ENCODE measurements at regions not wholly inside any gene's neighbourhood (a gene's known extent, or its start where the extent isn't known, plus 50 kb on each side); places are given as distances from the start of the nearest gene placed in this dataset.
"Not testable (repeated sequence)": the region's sequence is repeated elsewhere in the genome, so short reads cannot be mapped to it uniquely, and the experiment has no call there.

DNA sequence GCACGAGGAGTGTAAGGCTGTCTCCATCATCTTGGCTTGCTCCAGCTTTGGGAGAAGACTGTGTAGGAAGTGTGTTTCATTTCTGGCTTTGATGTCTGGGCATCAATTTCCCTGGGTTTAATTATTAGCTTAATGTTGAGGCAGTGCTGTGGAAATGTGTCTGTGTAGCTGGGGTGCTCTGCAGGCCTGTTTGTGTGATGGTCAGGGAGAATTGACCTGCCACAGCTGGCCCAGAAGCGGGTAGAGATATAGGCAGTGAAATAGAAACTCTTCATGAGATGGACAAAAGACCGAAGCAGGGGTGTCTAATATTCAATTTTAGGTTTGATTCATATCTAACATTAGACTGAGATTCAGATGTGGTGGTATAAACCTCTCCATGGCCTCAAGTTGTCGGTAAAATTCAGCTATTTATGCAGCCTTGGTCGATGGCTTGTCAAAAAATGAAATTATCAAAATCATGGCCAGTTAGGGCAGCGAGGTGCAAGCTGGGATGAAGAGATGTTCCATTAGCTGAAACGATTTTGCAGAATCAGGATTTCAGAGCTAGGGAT lies 95.3 kb upstream of the SNX9 start:
- no peak for DNase-seq (ENCODE audit: low read depth in 2 of 2)

DNA sequence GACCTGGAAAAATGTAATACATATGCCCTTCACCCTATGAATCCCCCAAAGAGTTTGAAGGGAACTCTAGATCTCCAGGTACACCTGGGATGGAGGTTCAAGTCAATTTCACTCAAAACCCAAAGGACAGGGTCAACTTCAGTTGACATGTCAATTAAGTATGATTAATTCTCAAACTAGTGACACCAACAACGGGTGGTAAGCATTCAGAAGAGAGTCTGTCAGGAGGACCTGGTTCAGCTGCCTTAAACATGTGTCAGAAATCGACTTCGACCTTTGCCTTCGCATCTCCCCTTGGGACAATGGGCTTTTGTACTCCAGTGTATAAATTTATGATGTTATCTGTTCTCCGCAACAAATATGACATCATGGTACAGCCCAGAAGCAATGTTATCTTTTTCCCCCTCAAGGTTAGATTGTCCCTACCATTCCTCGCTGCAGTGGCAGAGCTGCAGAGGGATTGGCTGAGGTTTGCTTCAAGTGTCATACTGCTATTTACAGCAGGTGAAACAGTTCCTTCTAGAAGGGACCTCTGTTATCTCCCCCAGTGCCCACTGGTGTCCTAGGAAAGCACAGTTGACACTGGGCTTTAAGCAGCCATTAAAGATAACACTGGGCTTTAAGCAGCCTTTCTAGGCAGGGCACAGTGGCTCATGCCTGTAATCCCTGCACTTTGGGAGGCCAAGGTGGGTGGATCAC lies 94.7 kb upstream of the SNX9 start:
- DNase-seq (ENCODE audit: low read depth in 2 of 2): no peak

DNA sequence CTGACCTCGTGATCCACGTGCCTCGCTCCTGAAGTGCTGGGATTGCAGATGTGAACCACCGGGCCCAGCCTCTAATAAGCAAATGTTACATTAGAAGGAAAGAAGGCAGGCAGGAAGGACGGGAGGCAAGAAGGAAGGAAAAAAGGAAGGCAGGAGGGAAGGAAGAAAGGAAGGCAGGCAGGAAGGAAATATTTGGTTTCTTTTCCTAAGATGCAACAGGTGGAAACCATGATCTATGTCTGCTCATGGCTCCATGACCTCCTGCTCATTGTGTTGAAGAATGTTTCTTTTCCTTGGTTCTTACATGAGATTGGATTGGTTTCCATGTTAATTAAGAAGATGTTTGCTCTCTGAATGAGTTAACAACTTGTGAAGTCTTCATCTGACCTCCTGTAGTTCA lies 91.8 kb upstream of the SNX9 start:
- DNase-seq (ENCODE audit: low read depth in 2 of 2): no peak

DNA sequence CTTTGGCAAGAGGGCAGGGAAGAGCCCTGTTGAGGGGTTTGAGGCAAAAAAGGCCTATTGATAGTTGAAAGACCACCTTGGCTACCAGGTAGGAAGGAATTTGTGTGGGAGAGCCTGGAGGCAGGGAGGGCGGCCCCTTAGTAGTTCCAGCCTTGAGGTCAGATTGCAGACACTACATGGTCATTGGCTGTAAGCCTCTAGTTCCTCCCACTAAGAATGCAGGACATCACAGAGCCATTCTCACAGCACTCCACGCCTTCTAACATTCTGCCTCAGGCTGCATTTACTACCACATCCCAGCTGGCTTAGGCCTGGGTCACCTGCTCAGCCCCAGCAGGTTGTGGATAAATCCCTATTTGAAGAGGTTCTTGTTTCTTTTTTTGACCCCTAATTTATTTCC lies 91.0 kb upstream of the SNX9 start:
- DNase-seq (ENCODE audit: low read depth in 2 of 2): no peak

DNA sequence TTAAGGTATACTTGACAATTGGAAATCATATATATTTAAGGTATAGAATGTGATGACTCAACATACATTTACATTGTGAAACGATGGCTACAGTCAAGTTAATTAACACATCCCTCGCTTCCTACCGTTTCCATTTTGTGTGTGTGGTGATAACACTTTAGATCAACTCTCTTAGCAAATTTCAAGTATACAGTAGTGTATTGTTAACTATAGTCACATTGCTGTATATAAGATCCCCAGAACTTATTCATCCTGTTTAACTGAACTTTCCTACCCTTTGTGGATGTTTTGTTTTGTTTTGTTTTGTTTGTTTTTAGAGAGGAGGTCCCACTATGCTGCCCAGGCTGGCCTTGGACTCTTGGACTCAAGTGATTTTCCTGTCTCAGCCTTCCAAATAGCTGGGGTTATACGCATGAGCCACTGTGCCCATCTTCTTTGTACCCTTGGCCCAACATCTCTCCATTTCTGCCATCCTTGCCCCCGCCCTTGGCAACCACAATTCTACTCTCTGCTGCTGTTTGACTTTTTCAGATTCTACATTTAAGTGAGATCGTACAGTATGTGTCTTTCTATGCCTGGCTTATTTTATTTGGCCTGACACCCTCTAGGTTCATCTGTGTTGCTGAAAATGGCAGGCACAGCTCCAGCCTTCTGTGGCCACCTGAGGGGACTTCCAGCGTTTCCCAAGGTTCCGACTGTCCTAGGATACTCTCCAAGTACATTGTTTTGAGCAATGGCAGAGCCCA lies 90.5 kb upstream of the SNX9 start:
- DNase-seq (ENCODE audit: low read depth in 2 of 2): no peak

DNA sequence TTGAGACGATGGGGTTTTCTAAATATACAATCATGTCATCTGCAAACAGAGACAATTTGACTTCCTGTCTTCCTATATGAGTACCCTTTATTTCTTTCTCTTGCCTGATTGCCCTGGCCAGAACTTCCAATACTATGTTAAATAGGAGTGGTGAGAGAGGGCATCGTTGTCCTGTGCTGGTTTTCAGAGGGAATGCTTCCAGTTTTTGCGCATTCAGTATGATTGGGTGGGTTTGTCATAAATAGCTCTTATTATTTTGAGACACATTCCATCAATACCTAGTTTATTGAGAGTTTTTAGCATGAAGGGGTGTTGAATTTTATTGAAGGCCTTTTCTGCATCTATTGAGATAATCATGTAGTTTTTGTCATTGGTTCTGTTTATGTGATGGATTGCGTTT lies 86.5 kb upstream of the SNX9 start:
- DNase-seq (ENCODE audit: low read depth in 2 of 2): not testable (repeated sequence)

DNA sequence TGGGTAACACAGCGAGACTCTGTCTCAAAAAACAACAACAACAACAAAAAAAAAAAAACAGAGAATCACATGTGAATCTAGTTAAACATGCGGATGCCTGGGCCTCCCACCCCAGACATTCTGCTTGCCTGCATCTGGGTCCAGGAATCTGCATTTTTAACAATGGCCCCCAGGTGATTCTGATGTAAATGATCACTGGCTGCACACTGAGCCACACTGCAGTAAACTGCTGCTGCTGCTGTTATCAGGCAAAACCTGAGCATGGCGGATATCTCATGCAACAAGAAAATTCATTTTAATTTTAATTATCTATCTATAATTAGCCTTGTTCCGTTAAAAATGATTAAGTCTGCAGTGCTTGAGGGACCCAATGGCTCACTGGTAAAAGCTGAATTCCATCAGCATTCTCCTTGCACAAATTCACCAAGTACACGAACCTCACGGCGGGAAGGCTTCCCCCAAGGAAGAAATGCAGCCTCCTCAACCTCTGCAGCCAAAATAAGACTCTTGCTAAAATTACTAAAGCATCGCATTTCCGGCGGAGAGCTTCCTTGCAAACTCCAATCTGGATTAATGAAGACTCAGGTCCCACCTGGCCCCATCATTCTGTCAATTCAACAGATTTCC lies 81.6 kb upstream of the SNX9 start:
- no peak for DNase-seq (ENCODE audit: low read depth in 2 of 2)

DNA sequence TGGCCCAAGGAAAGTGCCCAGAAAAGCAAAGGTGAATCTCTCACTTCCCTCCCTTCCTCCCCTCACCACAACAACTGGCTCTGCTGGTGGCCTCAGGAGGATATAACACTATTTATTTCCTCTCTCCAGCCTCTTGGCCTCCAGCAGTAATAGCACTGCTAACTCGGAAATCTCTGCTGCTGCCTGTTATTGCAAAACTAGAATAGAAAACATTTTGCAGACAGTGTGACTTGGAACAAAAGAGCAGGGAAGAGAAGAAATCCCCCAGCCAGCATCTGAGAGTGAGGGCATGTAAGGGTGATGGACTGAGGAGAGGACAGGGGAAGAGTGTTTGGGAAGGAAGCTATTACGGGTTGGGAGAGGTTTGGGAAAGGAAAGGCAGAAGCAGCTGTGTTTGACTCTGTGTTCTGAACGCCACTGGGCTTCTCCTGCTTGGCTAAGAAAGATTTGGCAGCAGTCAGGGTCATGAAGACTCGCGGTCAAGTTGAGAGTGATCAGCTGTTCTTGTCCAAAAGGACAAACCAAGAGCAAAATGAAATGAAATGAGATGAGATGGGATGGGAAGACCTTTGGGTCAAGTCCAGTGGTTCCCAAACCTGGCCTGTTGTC lies 81.0 kb upstream of the SNX9 start:
- DNase-seq (ENCODE audit: low read depth in 2 of 2): no peak

DNA sequence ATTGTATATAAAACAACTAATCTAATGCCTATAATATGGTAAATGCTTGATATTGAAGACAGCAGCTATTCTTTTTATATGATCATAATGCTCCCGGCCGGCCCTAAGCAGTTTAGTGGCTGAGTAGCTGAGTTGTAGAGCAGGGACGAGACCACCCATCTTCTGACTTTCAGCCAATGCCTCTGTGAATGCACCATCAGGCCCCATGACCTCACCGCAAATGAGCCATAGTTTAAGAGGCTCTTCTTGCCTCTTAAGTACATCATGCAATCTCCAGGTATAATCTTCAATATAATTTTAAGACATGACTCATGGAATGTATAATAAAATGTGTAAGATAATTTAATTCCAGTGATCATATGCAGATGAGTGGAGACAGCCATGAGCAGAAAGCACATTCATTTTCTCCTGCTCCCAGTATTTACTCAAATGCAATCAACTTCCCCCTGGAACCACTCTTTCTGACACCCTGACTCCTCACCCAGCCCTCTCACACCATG lies 78.9 kb upstream of the SNX9 start:
- no peak for DNase-seq (ENCODE audit: low read depth in 2 of 2)

DNA sequence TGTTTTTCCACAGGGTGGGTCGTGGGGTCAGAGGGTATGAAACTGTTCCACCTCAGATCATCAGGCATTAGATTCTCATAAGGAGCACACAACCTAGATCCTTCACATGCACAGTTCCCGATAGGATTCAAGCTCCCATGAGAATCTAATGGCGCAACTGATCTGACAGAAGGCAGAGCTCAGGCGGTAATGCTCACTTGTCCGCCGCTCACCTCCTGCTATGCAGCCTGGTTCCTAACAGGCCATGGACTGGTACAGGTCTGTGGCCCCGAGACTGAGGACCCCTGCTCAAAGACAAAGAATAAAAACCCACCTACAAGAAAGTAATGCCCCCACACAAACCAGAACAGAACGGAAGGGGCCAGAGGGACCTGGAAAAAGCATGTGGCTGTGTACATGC lies 76.1 kb upstream of the SNX9 start:
- no peak for DNase-seq (ENCODE audit: low read depth in 2 of 2)

DNA sequence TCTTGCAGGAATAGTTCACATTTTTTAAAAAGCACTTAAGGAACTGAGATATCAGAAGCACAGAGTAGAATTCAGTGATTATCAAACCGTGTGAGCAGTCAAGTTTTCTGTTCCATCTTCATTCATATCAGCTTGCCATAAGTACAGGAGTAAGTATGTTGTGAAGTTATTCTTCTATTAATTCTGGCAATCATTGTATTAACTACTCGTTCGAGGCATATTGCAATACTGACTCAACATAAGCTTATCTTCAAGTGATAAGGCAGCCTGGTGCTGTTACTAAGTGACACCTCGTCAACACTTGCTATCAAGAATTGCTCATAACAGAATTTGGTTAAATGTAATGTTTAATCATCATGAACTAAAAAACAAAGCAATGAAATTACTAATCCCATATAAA lies 75.7 kb upstream of the SNX9 start:
- DNase-seq (ENCODE audit: low read depth in 2 of 2): no peak

DNA sequence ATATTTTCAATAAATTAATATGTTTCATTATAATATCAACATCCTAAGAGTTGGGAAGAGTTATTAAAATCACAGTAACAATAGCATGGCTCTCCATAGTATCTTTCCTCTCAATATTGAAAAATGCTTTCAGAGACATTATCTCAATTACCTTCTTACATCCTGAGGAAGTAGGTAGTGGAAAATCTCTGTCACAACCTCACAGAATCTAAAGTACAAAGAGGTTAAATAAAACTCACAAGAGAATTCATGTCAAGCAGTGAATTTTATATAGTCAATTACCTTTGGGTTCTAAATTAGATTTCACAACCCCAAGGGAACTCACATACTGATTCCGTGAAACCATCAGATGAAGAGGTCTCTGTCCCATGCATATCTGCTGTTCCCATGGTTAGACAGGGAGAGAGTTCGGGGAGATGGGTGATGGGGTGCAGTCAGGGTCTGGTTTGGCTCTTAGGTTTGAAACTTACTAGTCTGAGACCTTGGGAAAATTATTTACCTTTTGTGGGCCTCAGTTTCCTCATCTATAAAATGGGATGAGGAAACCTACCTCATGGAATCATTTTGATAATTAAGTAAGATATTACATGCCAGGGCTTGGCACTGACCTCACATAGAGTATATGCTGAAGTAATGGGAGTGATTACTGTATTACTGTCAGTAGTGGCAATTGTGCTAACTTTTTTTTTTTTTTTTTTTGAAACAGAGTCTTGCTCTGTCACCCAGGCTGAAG lies 74.0 kb upstream of the SNX9 start:
- no peak for DNase-seq (ENCODE audit: low read depth in 2 of 2)

DNA sequence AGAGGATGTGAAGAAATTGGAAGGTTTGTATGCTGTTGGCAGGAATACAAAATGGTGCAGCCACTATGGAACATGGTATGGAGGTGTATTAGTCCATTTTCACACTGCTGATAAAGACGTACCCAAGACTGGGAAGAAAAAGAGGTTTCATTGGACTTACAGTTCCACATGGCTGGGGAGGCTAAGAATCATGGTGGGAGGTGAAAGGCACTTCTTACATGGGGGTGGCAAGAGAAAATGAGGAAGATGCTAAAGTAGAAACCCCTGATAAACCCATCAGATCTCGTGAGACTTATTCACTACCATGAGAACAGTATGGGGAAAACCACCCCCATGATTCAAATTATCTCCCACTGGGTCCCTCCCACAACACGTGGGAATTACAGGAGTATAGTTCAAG lies 72.1 kb upstream of the SNX9 start:
- not testable (repeated sequence) for DNase-seq (ENCODE audit: low read depth in 2 of 2)

DNA sequence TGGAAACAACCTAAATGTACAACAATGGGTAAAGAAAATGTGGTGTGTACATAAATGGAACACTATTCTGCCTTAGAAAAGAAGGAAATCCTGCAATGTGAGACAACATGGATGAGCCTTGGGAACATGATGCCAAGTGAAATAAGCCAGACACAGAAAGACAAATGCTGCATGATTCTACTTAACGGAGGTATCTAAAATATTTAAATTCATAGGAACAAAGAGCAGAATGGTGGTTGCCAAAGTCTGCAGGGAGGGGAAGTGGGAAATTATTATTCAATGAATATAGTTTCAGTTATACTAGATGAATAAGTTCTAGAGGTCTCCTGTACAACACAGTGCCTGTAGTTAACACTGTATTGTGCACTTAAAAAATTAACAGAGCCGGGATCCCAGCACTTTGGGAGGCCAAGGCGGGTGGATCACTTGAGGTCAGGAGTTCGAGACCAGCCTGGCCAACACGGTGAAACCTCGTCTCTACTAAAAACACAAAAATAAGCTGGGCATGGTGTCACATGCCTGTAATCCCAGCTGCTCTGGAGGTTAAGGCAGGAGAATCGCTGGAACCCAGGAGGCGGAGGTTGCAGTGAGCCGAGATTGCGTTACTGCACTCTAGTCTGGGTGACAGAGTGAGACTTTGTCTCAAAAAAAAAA lies 71.4 kb upstream of the SNX9 start:
- no peak for DNase-seq (ENCODE audit: low read depth in 2 of 2)

DNA sequence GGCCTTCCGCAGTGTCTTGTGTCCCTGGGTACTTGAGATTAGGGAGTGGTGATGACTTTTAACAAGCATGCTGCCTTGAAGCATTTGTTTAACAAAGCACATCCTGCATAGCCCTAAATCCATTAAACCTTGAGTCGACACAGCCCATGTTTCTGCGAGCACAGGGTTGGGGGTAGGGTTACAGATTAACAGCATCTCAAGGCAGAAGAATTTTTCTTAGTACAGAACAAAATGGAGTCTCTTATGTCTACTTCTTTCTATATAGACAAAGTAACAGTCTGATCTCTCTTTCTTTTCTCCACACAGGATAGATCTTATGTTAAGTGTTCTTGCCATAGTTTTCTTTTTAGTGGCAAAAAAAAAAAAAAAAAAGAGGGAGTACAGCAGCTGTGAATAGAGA lies 70.2 kb upstream of the SNX9 start:
- DNase-seq (ENCODE audit: low read depth in 2 of 2): not testable (repeated sequence)

DNA sequence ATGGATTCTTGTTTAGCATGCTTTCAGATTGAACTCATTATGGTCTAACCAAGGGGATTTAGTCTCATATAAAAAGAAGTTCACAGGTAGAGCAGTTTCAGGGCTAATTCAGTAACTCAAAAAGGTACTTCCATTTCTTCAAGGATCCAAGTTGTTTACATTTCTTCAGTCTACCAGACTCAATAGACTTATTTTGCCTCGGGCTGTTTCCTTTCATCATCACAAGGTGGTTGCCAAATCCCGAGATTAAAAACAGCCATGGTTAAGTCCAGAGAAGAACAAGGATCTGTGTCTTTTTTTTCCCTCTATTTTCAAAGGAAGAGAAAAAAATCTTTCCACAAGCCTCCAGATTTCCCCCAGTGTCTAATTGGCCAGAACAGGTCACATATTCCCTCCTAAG lies 69.8 kb upstream of the SNX9 start:
- DNase-seq (ENCODE audit: low read depth in 2 of 2): no peak

DNA sequence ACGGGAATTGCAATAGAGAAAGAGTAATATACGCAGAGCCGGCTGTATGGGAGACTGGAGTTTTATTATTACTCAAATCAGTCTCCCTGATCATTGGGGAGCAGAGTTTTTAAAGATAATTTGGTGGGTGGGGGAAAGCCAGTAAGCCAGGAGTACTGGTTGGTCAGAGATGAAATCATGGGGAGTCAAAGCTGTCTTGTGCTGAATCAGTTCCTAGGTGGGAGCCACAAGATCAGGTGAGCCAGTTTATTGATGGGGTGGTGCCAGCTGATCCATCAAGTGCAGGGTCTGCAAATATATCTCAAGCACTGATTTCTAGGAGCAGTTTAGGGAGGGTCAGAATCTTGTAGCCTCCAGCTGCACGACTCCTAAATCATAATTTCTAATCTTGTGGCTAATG lies 69.2 kb upstream of the SNX9 start:
- DNase-seq (ENCODE audit: low read depth in 2 of 2): not testable (repeated sequence)

DNA sequence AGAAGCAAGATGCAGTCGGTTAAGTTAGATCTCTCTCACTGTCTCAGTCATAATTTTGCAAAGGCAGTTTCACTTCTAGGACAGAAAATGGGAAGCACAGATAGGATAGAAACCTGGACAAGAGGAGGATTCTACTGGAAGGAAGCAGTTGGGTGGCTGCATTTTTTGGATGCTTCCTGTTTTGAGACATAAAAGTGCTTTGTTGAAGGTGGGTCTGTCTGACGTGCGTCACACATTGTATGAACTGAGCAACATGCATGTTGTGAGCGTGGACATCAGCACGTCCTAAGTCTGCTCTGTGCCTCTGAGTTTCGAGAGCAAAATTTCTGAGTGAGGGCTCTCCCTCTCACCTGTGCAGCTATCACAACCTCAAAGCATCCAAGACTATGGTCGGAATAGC lies 68.7 kb upstream of the SNX9 start:
- DNase-seq (ENCODE audit: low read depth in 2 of 2): no peak

DNA sequence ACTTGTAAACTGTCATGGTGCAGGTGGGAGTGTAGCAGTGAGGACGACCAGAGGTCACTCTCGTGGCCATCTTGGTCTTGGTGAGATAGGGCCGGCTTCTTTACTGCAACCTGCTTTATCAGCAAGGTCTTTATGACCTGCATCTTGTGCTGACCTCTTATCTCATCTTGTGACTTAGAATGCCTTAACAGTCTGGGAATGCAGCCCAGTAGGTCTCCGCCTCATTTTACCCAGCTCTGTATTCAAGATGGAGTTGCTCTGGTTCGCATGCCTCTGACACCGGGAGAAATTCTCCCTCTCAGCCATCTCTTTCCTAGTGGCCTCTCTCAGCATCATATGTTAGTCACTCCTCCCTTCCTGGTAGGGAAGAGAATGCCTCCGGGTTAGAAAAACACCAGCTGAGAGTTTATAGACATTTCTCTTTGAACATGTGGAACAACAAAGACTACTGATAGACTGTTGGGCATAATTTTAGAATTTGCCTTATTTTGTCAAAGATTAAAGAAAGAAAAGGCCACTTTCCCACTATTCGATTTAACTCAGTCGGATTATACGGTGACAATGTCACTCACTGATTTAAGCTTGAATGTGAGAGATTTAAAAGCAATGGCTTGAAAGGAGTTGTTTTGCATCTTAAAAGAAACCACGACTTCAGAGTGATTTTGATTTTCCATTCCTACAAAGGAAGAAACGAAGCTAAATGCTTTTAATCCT lies 67.9 kb upstream of the SNX9 start:
- no peak for DNase-seq (ENCODE audit: low read depth in 2 of 2)

DNA sequence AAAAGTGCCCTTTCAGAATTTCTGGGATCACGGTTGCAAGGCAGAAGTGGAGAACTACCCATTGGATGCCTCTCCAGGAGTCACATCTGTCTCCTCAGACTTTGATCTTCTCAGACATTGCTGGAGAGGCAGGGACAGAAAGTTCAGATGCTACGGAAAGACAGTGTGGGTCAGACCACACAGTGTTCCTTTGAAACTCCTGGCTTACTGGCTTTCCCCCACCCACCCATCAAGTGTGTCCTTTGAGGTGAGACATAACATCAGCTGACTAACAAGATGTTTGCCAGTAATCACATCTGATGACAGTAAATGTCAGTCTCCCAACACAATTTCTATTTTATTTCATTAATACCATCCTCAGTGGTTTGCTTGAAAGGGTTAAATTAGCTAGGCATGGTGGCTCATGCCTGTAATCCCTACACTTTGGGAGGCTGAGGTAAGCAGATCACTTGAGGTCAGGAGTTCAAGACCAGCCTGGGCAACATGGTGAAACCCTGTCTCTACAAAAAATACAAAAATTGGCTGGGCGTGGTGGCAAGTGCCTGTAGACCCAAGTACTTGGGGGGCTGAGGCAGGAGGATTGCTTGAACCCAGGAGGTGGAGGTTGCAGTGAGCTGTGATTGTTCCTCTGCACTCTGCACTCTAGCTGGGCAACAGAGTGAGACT lies 67.2 kb upstream of the SNX9 start:
- DNase-seq (ENCODE audit: low read depth in 2 of 2): peak in 1 of 2 experiments; percentile 65

Data from stimulated activated CD4-positive, alpha-beta T cell treated with anti-CD3 and anti-CD28 coated beads, Interleukin-12 subunit alpha, Interleukin-12 subunit beta, amount 100 ng/mL, for 24 hours (primary cell).